ENCODE measurements at regions not wholly inside any gene's neighbourhood (a gene's known extent, or its start where the extent isn't known, plus 50 kb on each side); places are given as distances from the start of the nearest gene placed in this dataset.

DNA sequence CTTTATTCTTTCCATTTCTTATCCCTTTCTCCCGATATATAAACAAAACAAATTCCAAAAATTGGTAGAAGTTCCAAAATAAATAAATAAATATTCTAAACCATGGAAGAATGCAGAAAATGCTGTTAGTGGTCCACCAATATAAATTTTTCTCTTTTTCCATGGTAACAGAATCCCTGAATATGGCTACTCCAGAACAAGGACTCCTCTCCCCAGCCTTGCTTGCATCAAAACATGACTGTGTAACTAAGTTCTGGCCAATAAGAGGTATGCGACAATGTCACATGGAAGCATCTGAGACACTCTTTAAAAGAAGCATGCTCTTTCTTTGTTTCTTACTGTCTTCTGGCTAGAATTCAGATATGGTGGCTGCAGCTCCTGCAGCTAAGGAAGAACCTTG is 325.1 kb upstream of the TANK start:
- TF ChIP-seq, protein P1, sequence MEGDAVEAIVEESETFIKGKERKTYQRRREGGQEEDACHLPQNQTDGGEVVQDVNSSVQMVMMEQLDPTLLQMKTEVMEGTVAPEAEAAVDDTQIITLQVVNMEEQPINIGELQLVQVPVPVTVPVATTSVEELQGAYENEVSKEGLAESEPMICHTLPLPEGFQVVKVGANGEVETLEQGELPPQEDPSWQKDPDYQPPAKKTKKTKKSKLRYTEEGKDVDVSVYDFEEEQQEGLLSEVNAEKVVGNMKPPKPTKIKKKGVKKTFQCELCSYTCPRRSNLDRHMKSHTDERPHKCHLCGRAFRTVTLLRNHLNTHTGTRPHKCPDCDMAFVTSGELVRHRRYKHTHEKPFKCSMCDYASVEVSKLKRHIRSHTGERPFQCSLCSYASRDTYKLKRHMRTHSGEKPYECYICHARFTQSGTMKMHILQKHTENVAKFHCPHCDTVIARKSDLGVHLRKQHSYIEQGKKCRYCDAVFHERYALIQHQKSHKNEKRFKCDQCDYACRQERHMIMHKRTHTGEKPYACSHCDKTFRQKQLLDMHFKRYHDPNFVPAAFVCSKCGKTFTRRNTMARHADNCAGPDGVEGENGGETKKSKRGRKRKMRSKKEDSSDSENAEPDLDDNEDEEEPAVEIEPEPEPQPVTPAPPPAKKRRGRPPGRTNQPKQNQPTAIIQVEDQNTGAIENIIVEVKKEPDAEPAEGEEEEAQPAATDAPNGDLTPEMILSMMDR (IDR thresholded peaks at IDR 0.05) = no peak
- TF ChIP-seq POLR2A (IDR thresholded peaks at IDR 0.05) = no peak
